Skeletal muscle satellite cell (primary cell): ENCODE measurements at regions not wholly inside any gene's neighbourhood (a gene's known extent, or its start where the extent isn't known, plus 50 kb on each side); places are given as distances from the start of the nearest gene placed in this dataset.

Experiments
- H3K27me3 ChIP-seq: 2 replicates; pipeline ENCODE4 v1.7.0; 2013; ENCODE audit warnings: low read length; ENCODE audit not compliant: control insufficient read depth, insufficient read depth
- H3K36me3 ChIP-seq: 2 replicates; pipeline ENCODE4 v1.7.0; 2013; ENCODE audit warnings: mild to moderate bottlenecking, control low read depth, low read length; ENCODE audit not compliant: insufficient read depth
- H3K4me1 ChIP-seq: 2 replicates; pipeline ENCODE4 v1.7.0; 2013; ENCODE audit warnings: low read length; ENCODE audit not compliant: control insufficient read depth, insufficient read depth
- H3K4me2 ChIP-seq: 2 replicates; pipeline ENCODE4 v1.7.0; 2013; ENCODE audit warnings: mild to moderate bottlenecking, low read length
- H3K4me3 ChIP-seq: 2 replicates; pipeline ENCODE4 v1.7.0; 2013; ENCODE audit warnings: low read length
- H3K9ac ChIP-seq: 2 replicates; pipeline ENCODE4 v1.7.0; 2013; ENCODE audit warnings: mild to moderate bottlenecking, low read depth, low read length, moderate library complexity
- H3K9me3 ChIP-seq: replicated peaks from 2 replicates; pipeline ENCODE4 v1.7.0; 2013; ENCODE audit warnings: mild to moderate bottlenecking, control low read depth, low read length

- Histone ChIP-seq H3K4me2 (no peak overlapping the region), H3K27me3 (no peaks in the 10 kb centered on the region), H3K9me3 (no peaks in the 10 kb centered on the region), H3K4me1 (no peaks in the 10 kb centered on the region), H3K36me3 (no peaks in the 10 kb centered on the region), H3K9ac (no peak overlapping the region), H3K4me3 (no peak overlapping the region)
Observed at GRCh38 chr1:221306239-221306638, 427.0 kb downstream of the HLX start.

- Histone ChIP-seq H3K4me1 (peaks cover 2% of the 10 kb centered on the region), H3K9ac (no peak overlapping the region), H3K9me3 (no peaks in the 10 kb centered on the region), H3K27me3 (no peaks in the 10 kb centered on the region), H3K4me3 (no peak overlapping the region), H3K4me2 (no peak overlapping the region), H3K36me3 (no peaks in the 10 kb centered on the region)
Observed at GRCh38 chr1:221308534-221309511, 429.6 kb downstream of the HLX start.

- Histone ChIP-seq H3K4me2 (no peak overlapping the region), H3K9me3 (no peaks in the 10 kb centered on the region), H3K36me3 (no peaks in the 10 kb centered on the region), H3K4me3 (no peak overlapping the region), H3K27me3 (no peaks in the 10 kb centered on the region), H3K4me1 (peaks cover 6% of the 10 kb centered on the region), H3K9ac (no peak overlapping the region)
Observed at GRCh38 chr1:221309723-221310122, 430.5 kb downstream of the HLX start.

- no peaks in the 10 kb centered on the region for H3K36me3 ChIP-seq
- no peak overlapping the region for H3K4me3 ChIP-seq
- H3K9me3 ChIP-seq = no peaks in the 10 kb centered on the region
- peaks cover 11% of the 10 kb centered on the region for H3K4me1 ChIP-seq
- no peak overlapping the region for H3K9ac ChIP-seq
- H3K27me3 ChIP-seq = no peaks in the 10 kb centered on the region
- no peak overlapping the region for H3K4me2 ChIP-seq
Observed at GRCh38 chr1:221310180-221310579, 430.9 kb downstream of the HLX start.

- Histone ChIP-seq H3K4me3 (no peak overlapping the region), H3K36me3 (no peaks in the 10 kb centered on the region), H3K27me3 (no peaks in the 10 kb centered on the region), H3K4me2 (peak overlapping the region; percentile 66), H3K4me1 (peaks cover 28% of the 10 kb centered on the region), H3K9me3 (no peaks in the 10 kb centered on the region), H3K9ac (peak overlapping the region; percentile 41)
Observed at GRCh38 chr1:221315330-221315729, 426.6 kb downstream of the DUSP10 start.

GRCh38 chr1:221316491-221317056 is 425.3 kb downstream of the DUSP10 start:
- H3K4me2 ChIP-seq = no peak overlapping the region
- no peak overlapping the region for H3K4me3 ChIP-seq
- peaks cover 28% of the 10 kb centered on the region for H3K4me1 ChIP-seq
- no peaks in the 10 kb centered on the region for H3K27me3 ChIP-seq
- no peaks in the 10 kb centered on the region for H3K9me3 ChIP-seq
- no peaks in the 10 kb centered on the region for H3K36me3 ChIP-seq
- peak overlapping the region; percentile 2 for H3K9ac ChIP-seq

GRCh38 chr1:221317537-221317936 is 424.4 kb downstream of the DUSP10 start:
- H3K9ac ChIP-seq = no peak overlapping the region
- no peak overlapping the region for H3K4me2 ChIP-seq
- no peaks in the 10 kb centered on the region for H3K9me3 ChIP-seq
- H3K36me3 ChIP-seq = no peaks in the 10 kb centered on the region
- no peak overlapping the region for H3K4me3 ChIP-seq
- H3K27me3 ChIP-seq = no peaks in the 10 kb centered on the region
- peaks cover 27% of the 10 kb centered on the region for H3K4me1 ChIP-seq

- Histone ChIP-seq H3K4me1 (no peaks in the 10 kb centered on the region), H3K9me3 (no peaks in the 10 kb centered on the region), H3K36me3 (no peaks in the 10 kb centered on the region), H3K4me3 (no peak overlapping the region), H3K27me3 (no peaks in the 10 kb centered on the region), H3K4me2 (no peak overlapping the region), H3K9ac (no peak overlapping the region)
Observed at GRCh38 chr1:221327954-221328353, 413.9 kb downstream of the DUSP10 start.

GRCh38 chr1:221328371-221328770 is 413.5 kb downstream of the DUSP10 start:
- Histone ChIP-seq H3K4me3 (no peak overlapping the region), H3K36me3 (no peaks in the 10 kb centered on the region), H3K4me2 (no peak overlapping the region), H3K4me1 (no peaks in the 10 kb centered on the region), H3K9ac (no peak overlapping the region), H3K9me3 (no peaks in the 10 kb centered on the region), H3K27me3 (no peaks in the 10 kb centered on the region)

GRCh38 chr1:221331273-221332183 is 410.4 kb downstream of the DUSP10 start:
- no peaks in the 10 kb centered on the region for H3K27me3 ChIP-seq
- H3K4me3 ChIP-seq = no peak overlapping the region
- H3K4me1 ChIP-seq = peaks cover 20% of the 10 kb centered on the region
- H3K36me3 ChIP-seq = no peaks in the 10 kb centered on the region
- H3K4me2 ChIP-seq = no peak overlapping the region
- H3K9me3 ChIP-seq = no peaks in the 10 kb centered on the region
- no peak overlapping the region for H3K9ac ChIP-seq

- Histone ChIP-seq H3K9ac (no peak overlapping the region), H3K4me2 (no peak overlapping the region), H3K4me1 (peaks cover 21% of the 10 kb centered on the region)
Observed at GRCh38 chr1:221334062-221334461, 407.8 kb downstream of the DUSP10 start.

More at GRCh38 chr1:221334062-221334461, 407.8 kb downstream of the DUSP10 start:
- Histone ChIP-seq H3K36me3 (no peaks in the 10 kb centered on the region), H3K9me3 (no peaks in the 10 kb centered on the region), H3K4me3 (no peak overlapping the region), H3K27me3 (no peaks in the 10 kb centered on the region)
